ENCODE measurements at regions not wholly inside any gene's neighbourhood (a gene's known extent, or its start where the extent isn't known, plus 50 kb on each side); places are given as distances from the start of the nearest gene placed in this dataset.
"Not testable (repeated sequence)": the region's sequence is repeated elsewhere in the genome, so short reads cannot be mapped to it uniquely, and the experiment has no call there.

- Mint-ChIP-seq H3K27me3 (no peaks in the 10 kb centered on the region), H3K4me1 (peaks cover 0 to 4% (median 2%) of the 10 kb centered on the region in 4 donors), H3K27ac (no peak overlapping the region), H3K9me3 (peaks cover 0 to 4% (median 0%) of the 10 kb centered on the region in 7 donors), H3K36me3 (no peaks in the 10 kb centered on the region), H3K4me3 (no peak overlapping the region)
- Histone ChIP-seq H3K27ac (ENCODE audit: insufficient read depth, low read length, poor library complexity, severe bottlenecking) (no peak overlapping the region), H3K4me1 (ENCODE audit: control insufficient read depth, insufficient read depth, low read length, poor library complexity, severe bottlenecking) (no peaks in the 10 kb centered on the region), H3K9me3 (ENCODE audit: control insufficient read depth in 2 of 2, low read length in 2 of 2) (no peaks in the 10 kb centered on the region), H3K27me3 (ENCODE audit: control insufficient read depth, insufficient read depth, low read length) (no peaks in the 10 kb centered on the region), H3K36me3 (ENCODE audit: control insufficient read depth, insufficient read depth, low read length) (no peaks in the 10 kb centered on the region), H3K4me3 (ENCODE audit: low read depth, low read length) (no peak overlapping the region)
- DNase-seq, result peak in 2 of 3 donors; percentile 25 to 56
- no peak for ATAC-seq (ENCODE audit: low read depth in 2 of 2)
Measured at GRCh38 chrX:65451663-65452062, 82.9 kb downstream of the LAS1L start.

- Histone ChIP-seq H3K9me3 (ENCODE audit: control insufficient read depth in 2 of 2, low read length in 2 of 2) (peaks cover 0 to 2% of the 10 kb centered on the region in 2 experiments), H3K4me3 (ENCODE audit: low read depth, low read length) (no peak overlapping the region), H3K4me1 (ENCODE audit: control insufficient read depth, insufficient read depth, low read length, poor library complexity, severe bottlenecking) (no peaks in the 10 kb centered on the region), H3K36me3 (ENCODE audit: control insufficient read depth, insufficient read depth, low read length) (no peaks in the 10 kb centered on the region), H3K27me3 (ENCODE audit: control insufficient read depth, insufficient read depth, low read length) (no peaks in the 10 kb centered on the region), H3K27ac (ENCODE audit: insufficient read depth, low read length, poor library complexity, severe bottlenecking) (no peak overlapping the region)
- no peaks in the 10 kb centered on the region for H3K36me3 Mint-ChIP-seq
- no peak for DNase-seq
- H3K4me3 Mint-ChIP-seq, result no peak overlapping the region
- H3K27me3 Mint-ChIP-seq, result no peaks in the 10 kb centered on the region
- no peak overlapping the region for H3K27ac Mint-ChIP-seq
- no peaks in the 10 kb centered on the region for H3K4me1 Mint-ChIP-seq
- ATAC-seq (ENCODE audit: low read depth in 2 of 2), result no peak
- peaks cover 0 to 9% (median 0%) of the 10 kb centered on the region in 7 donors for H3K9me3 Mint-ChIP-seq
Measured at GRCh38 chrX:65420154-65420553, 114.4 kb downstream of the LAS1L start.

- not testable (repeated sequence) for H3K4me1 Mint-ChIP-seq; H3K27me3 ChIP-seq (ENCODE audit: control insufficient read depth, insufficient read depth, low read length); H3K4me1 ChIP-seq (ENCODE audit: control insufficient read depth, insufficient read depth, low read length, poor library complexity, severe bottlenecking); DNase-seq; H3K4me3 ChIP-seq (ENCODE audit: low read depth, low read length); H3K27ac Mint-ChIP-seq; H3K36me3 ChIP-seq (ENCODE audit: control insufficient read depth, insufficient read depth, low read length); H3K27ac ChIP-seq (ENCODE audit: insufficient read depth, low read length, poor library complexity, severe bottlenecking); H3K9me3 ChIP-seq (ENCODE audit: control insufficient read depth in 2 of 2, low read length in 2 of 2); H3K4me3 Mint-ChIP-seq; ATAC-seq (ENCODE audit: low read depth in 2 of 2); H3K36me3 Mint-ChIP-seq
- Mint-ChIP-seq H3K27me3 (peaks cover 24% of the 10 kb centered on the region), H3K9me3 (peaks cover 0 to 15% (median 1%) of the 10 kb centered on the region in 7 donors)
Measured at GRCh38 chrX:65407662-65408061, 126.9 kb downstream of the LAS1L start.

GRCh38 chrX:65407157-65407626, 127.4 kb downstream of the LAS1L start:
- Mint-ChIP-seq H3K4me1 (peaks cover 0 to 8% (median 0%) of the 10 kb centered on the region in 4 donors), H3K4me3 (peak overlapping the region in 2 of 4 donors; percentile 39 to 52), H3K9me3 (peaks cover 0 to 15% (median 1%) of the 10 kb centered on the region in 7 donors), H3K27me3 (peaks cover 24% of the 10 kb centered on the region), H3K27ac (no peak overlapping the region), H3K36me3 (no peaks in the 10 kb centered on the region)
- Histone ChIP-seq H3K9me3 (ENCODE audit: control insufficient read depth in 2 of 2, low read length in 2 of 2) (no peaks in the 10 kb centered on the region), H3K4me1 (ENCODE audit: control insufficient read depth, insufficient read depth, low read length, poor library complexity, severe bottlenecking) (no peaks in the 10 kb centered on the region), H3K27ac (ENCODE audit: insufficient read depth, low read length, poor library complexity, severe bottlenecking) (no peak overlapping the region), H3K27me3 (ENCODE audit: control insufficient read depth, insufficient read depth, low read length) (no peaks in the 10 kb centered on the region), H3K36me3 (ENCODE audit: control insufficient read depth, insufficient read depth, low read length) (no peaks in the 10 kb centered on the region), H3K4me3 (ENCODE audit: low read depth, low read length) (no peak overlapping the region)
- ATAC-seq (ENCODE audit: low read depth in 2 of 2) (no peak), DNase-seq (peak in 1 of 3 donors; percentile 15)

GRCh38 chrX:65406532-65406931, 128.1 kb downstream of the LAS1L start:
- H3K4me3 ChIP-seq (ENCODE audit: low read depth, low read length), result no peak overlapping the region
- no peaks in the 10 kb centered on the region for H3K9me3 ChIP-seq (ENCODE audit: control insufficient read depth in 2 of 2, low read length in 2 of 2)
- H3K4me1 Mint-ChIP-seq, result peaks cover 0 to 8% (median 0%) of the 10 kb centered on the region in 4 donors
- peaks cover 24% of the 10 kb centered on the region for H3K27me3 Mint-ChIP-seq
- no peak overlapping the region for H3K27ac ChIP-seq (ENCODE audit: insufficient read depth, low read length, poor library complexity, severe bottlenecking)
- H3K27ac Mint-ChIP-seq, result no peak overlapping the region
- H3K4me3 Mint-ChIP-seq, result peak overlapping the region in 2 of 4 donors; percentile 69 to 78
- no peaks in the 10 kb centered on the region for H3K36me3 Mint-ChIP-seq
- H3K36me3 ChIP-seq (ENCODE audit: control insufficient read depth, insufficient read depth, low read length), result no peaks in the 10 kb centered on the region
- peaks cover 0 to 15% (median 1%) of the 10 kb centered on the region in 7 donors for H3K9me3 Mint-ChIP-seq
- no peak for ATAC-seq (ENCODE audit: low read depth in 2 of 2)
- no peaks in the 10 kb centered on the region for H3K27me3 ChIP-seq (ENCODE audit: control insufficient read depth, insufficient read depth, low read length)
- no peaks in the 10 kb centered on the region for H3K4me1 ChIP-seq (ENCODE audit: control insufficient read depth, insufficient read depth, low read length, poor library complexity, severe bottlenecking)
- peak in 1 of 3 donors; percentile 23 for DNase-seq

GRCh38 chrX:65392284-65392683, 142.3 kb downstream of the LAS1L start:
- Mint-ChIP-seq H3K4me3 (no peak overlapping the region), H3K27me3 (no peaks in the 10 kb centered on the region), H3K27ac (no peak overlapping the region), H3K9me3 (peaks cover 0 to 22% (median 0%) of the 10 kb centered on the region in 7 donors), H3K36me3 (no peaks in the 10 kb centered on the region), H3K4me1 (no peaks in the 10 kb centered on the region)
- ATAC-seq (ENCODE audit: low read depth in 2 of 2), result no peak
- H3K27ac ChIP-seq (ENCODE audit: insufficient read depth, low read length, poor library complexity, severe bottlenecking), result no peak overlapping the region
- H3K27me3 ChIP-seq (ENCODE audit: control insufficient read depth, insufficient read depth, low read length), result no peaks in the 10 kb centered on the region
- H3K9me3 ChIP-seq (ENCODE audit: control insufficient read depth in 2 of 2, low read length in 2 of 2), result no peaks in the 10 kb centered on the region
- no peak overlapping the region for H3K4me3 ChIP-seq (ENCODE audit: low read depth, low read length)
- DNase-seq, result no peak
- H3K36me3 ChIP-seq (ENCODE audit: control insufficient read depth, insufficient read depth, low read length), result no peaks in the 10 kb centered on the region
- H3K4me1 ChIP-seq (ENCODE audit: control insufficient read depth, insufficient read depth, low read length, poor library complexity, severe bottlenecking), result no peaks in the 10 kb centered on the region

- peaks cover 0 to 30% (median 2%) of the 10 kb centered on the region in 7 donors for H3K9me3 Mint-ChIP-seq
- not testable (repeated sequence) for H3K27me3 Mint-ChIP-seq; H3K36me3 Mint-ChIP-seq; H3K4me3 ChIP-seq (ENCODE audit: low read depth, low read length); H3K9me3 ChIP-seq (ENCODE audit: control insufficient read depth in 2 of 2, low read length in 2 of 2); H3K4me1 ChIP-seq (ENCODE audit: control insufficient read depth, insufficient read depth, low read length, poor library complexity, severe bottlenecking); H3K27ac Mint-ChIP-seq; H3K36me3 ChIP-seq (ENCODE audit: control insufficient read depth, insufficient read depth, low read length); ATAC-seq (ENCODE audit: low read depth in 2 of 2); H3K4me1 Mint-ChIP-seq; H3K27ac ChIP-seq (ENCODE audit: insufficient read depth, low read length, poor library complexity, severe bottlenecking); H3K4me3 Mint-ChIP-seq; DNase-seq; H3K27me3 ChIP-seq (ENCODE audit: control insufficient read depth, insufficient read depth, low read length)
Measured at GRCh38 chrX:65389120-65389519, 145.5 kb downstream of the LAS1L start.
